MM.1S (cell line): ENCODE measurements at regions not wholly inside any gene's neighbourhood (a gene's known extent, or its start where the extent isn't known, plus 50 kb on each side); places are given as distances from the start of the nearest gene placed in this dataset.
"Not testable (repeated sequence)": the region's sequence is repeated elsewhere in the genome, so short reads cannot be mapped to it uniquely, and the experiment has no call there.

Source experiments
- DNase-seq: peaks from one replicate; pipeline ENCODE4 v3.0.0-alpha.2; 2015
- H2AFZ ChIP-seq: fragments of 300-600 bp; sonication (generic); 2 replicates; pipeline ENCODE4 v1.6.0; 2016; ENCODE audit warnings: antibody characterized with exemption, low read length
- H3F3A ChIP-seq: fragments of 300-600 bp; sonication (generic); 2 replicates; pipeline ENCODE4 v1.6.1; 2016; ENCODE audit warnings: mild to moderate bottlenecking, antibody characterized with exemption, low read length, moderate library complexity, mixed read lengths; ENCODE audit not compliant: insufficient read depth
- H3K27ac ChIP-seq: fragments of 300-600 bp; sonication (generic); 2 replicates; pipeline ENCODE4 v1.5.1; 2016; ENCODE audit warnings: mild to moderate bottlenecking, low read length
- H3K27me3 ChIP-seq: fragments of 300-600 bp; sonication (generic); replicated peaks from 2 replicates; pipeline ENCODE4 v1.6.0; 2016; ENCODE audit warnings: low read length; ENCODE audit not compliant: insufficient read depth
- H3K36me3 ChIP-seq: fragments of 300-600 bp; sonication (generic); replicated peaks from 2 replicates; pipeline ENCODE4 v1.6.1; 2016; ENCODE audit warnings: mild to moderate bottlenecking, low read length, mixed read lengths; ENCODE audit not compliant: insufficient read depth
- H3K4me1 ChIP-seq: fragments of 300-600 bp; sonication (generic); 2 replicates; pipeline ENCODE4 v1.6.1; 2016; ENCODE audit warnings: low read length, mixed read lengths
- H3K4me2 ChIP-seq: fragments of 300-600 bp; sonication (generic); 2 replicates; pipeline ENCODE4 v1.6.0; 2016; ENCODE audit warnings: low read depth, low read length
- H3K4me3 ChIP-seq: fragments of 300-600 bp; sonication (generic); 2 replicates; pipeline ENCODE4 v1.5.1; 2016; ENCODE audit warnings: low read length, mixed read lengths
- H3K79me2 ChIP-seq: fragments of 300-600 bp; sonication (generic); 2 replicates; pipeline ENCODE4 v1.6.1; 2016; ENCODE audit warnings: mixed run types, low read length, mixed read lengths
- H3K9ac ChIP-seq: fragments of 300-600 bp; sonication (generic); 2 replicates; pipeline ENCODE4 v1.6.1; 2016; ENCODE audit warnings: low read length, mixed read lengths
- H3K9me2 ChIP-seq: fragments of 300-600 bp; sonication (generic); replicated peaks from 2 replicates; pipeline ENCODE4 v1.6.1; 2016; ENCODE audit warnings: mild to moderate bottlenecking, low read length, mixed read lengths; ENCODE audit not compliant: insufficient read depth
- H3K9me3 ChIP-seq: fragments of 300-600 bp; sonication (generic); replicated peaks from 2 replicates; pipeline ENCODE4 v1.6.1; 2016; ENCODE audit warnings: mild to moderate bottlenecking, low read length, mixed read lengths; ENCODE audit not compliant: insufficient read depth
- H4K20me1 ChIP-seq: fragments of 300-600 bp; sonication (generic); 2 replicates; pipeline ENCODE4 v1.6.1; 2016; ENCODE audit warnings: mild to moderate bottlenecking, low read length, moderate library complexity, mixed read lengths; ENCODE audit not compliant: insufficient read depth
- EZH2 ChIP-seq: fragments of 300-600 bp; sonication (generic); optimal IDR thresholded peaks from 2 replicates; pipeline ENCODE3; 2017; ENCODE audit warnings: low read depth, mild to moderate bottlenecking, antibody characterized with exemption, low read length, mixed read lengths
- EZH2phosphoT487 ChIP-seq: fragments of 300-600 bp; sonication (generic); IDR thresholded peaks from 2 replicates; pipeline ENCODE4 v1.6.1; 2018; ENCODE audit warnings: antibody characterized with exemption, low read length
- TF ChIP-seq, protein P1 (sequence below): fragments of 300-600 bp; sonication (generic); IDR thresholded peaks from 2 replicates; pipeline ENCODE4 v1.5.1; 2016; ENCODE audit warnings: antibody characterized with exemption, low read length, mixed read lengths

DNA sequence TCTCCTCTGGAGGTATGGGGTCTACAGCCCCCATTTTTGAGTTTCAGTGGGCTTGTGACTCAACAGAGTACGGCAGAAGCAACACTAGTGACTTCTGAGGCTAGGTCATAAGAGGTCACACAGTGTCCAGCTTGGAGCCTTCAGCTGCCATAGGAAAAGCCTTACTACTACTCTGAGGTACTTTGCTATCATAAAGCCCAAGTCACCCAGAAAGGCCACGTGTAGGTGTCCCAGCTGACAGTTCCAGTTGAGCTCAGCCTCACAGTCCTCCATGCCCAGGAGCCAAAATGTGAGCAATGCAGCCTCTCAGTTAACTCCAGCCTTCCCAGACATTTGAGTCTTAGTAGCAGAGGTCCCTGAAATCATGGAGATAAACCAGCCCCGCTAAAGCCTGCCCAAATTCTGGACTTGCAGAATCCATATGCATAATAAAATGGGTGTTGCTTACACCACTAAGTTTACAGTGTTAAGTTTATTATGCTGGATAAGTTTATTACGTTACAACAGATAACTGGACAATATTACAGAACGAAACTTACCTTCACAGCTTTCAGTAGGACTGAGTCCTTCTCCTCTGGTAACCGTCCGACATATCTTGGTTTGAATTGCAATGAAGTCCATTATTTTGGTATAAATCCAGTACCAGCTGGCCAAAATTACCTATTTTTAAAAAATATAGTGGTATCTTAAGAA, 181.1 kb downstream of the AVL9 start:
- Histone ChIP-seq H3K27ac (no peak overlapping the region), H2AFZ (no peak overlapping the region)
- TF ChIP-seq EZH2phosphoT487: no peak
- TF ChIP-seq, protein P1, sequence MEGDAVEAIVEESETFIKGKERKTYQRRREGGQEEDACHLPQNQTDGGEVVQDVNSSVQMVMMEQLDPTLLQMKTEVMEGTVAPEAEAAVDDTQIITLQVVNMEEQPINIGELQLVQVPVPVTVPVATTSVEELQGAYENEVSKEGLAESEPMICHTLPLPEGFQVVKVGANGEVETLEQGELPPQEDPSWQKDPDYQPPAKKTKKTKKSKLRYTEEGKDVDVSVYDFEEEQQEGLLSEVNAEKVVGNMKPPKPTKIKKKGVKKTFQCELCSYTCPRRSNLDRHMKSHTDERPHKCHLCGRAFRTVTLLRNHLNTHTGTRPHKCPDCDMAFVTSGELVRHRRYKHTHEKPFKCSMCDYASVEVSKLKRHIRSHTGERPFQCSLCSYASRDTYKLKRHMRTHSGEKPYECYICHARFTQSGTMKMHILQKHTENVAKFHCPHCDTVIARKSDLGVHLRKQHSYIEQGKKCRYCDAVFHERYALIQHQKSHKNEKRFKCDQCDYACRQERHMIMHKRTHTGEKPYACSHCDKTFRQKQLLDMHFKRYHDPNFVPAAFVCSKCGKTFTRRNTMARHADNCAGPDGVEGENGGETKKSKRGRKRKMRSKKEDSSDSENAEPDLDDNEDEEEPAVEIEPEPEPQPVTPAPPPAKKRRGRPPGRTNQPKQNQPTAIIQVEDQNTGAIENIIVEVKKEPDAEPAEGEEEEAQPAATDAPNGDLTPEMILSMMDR: no peak
- no peak for TF ChIP-seq EZH2

DNA sequence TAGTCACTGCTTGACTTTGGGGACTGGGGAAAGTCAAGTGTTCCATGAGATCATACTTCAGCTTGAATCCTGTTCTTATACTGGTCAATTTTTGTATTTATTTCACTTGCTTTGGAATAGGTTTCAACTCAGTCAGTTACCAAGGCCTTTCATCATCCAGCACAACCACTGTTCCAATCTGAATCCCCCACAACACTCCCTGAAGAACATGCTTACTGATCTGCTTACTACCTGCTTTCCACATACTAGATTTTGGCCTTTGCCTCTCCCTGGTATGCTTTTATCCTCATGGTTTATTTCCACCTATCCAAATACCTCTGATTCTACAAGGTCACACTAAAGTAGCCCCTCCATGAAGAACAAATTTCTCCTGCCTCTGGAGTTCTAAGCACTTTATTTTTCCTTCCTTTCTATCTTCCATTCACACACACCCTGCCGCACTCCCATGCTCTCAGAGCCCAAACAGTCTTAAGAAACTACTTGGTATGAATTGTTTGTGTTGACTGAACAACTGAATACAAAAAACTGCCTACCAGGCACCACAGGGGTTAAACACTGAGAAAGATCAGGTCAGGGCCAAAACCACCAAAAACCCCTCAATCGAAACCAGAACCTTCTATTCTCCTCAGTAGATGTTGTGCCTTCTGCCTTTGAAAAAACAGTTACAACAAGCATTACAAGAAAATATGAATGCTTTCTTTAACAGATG, 178.1 kb downstream of the AVL9 start:
- no peaks in the 10 kb centered on the region for H4K20me1 ChIP-seq
- no peaks in the 10 kb centered on the region for H3F3A ChIP-seq
- H3K9me3 ChIP-seq: no peaks in the 10 kb centered on the region
- DNase-seq: no peak
- no peak overlapping the region for H2AFZ ChIP-seq
- no peak overlapping the region for H3K9ac ChIP-seq
- no peak overlapping the region for H3K4me3 ChIP-seq
- H3K4me2 ChIP-seq: no peak overlapping the region
- TF ChIP-seq EZH2 (no peak), EZH2phosphoT487 (no peak)
- TF ChIP-seq, protein P1: no peak
- H3K9me2 ChIP-seq: no peaks in the 10 kb centered on the region
- H3K27ac ChIP-seq: no peak overlapping the region
- no peaks in the 10 kb centered on the region for H3K27me3 ChIP-seq
- H3K79me2 ChIP-seq: no peaks in the 10 kb centered on the region
- no peaks in the 10 kb centered on the region for H3K36me3 ChIP-seq
- no peaks in the 10 kb centered on the region for H3K4me1 ChIP-seq

More for the DNA sequence above, 181.1 kb downstream of the AVL9 start:
- Histone ChIP-seq H3K4me2 (no peak overlapping the region), H3K9me3 (no peaks in the 10 kb centered on the region), H3K4me3 (no peak overlapping the region), H3K79me2 (no peaks in the 10 kb centered on the region), H3K36me3 (no peaks in the 10 kb centered on the region), H3F3A (no peaks in the 10 kb centered on the region), H3K9ac (no peak overlapping the region), H3K27me3 (no peaks in the 10 kb centered on the region), H4K20me1 (no peaks in the 10 kb centered on the region), H3K4me1 (no peaks in the 10 kb centered on the region), H3K9me2 (no peaks in the 10 kb centered on the region)
- DNase-seq: no peak

DNA sequence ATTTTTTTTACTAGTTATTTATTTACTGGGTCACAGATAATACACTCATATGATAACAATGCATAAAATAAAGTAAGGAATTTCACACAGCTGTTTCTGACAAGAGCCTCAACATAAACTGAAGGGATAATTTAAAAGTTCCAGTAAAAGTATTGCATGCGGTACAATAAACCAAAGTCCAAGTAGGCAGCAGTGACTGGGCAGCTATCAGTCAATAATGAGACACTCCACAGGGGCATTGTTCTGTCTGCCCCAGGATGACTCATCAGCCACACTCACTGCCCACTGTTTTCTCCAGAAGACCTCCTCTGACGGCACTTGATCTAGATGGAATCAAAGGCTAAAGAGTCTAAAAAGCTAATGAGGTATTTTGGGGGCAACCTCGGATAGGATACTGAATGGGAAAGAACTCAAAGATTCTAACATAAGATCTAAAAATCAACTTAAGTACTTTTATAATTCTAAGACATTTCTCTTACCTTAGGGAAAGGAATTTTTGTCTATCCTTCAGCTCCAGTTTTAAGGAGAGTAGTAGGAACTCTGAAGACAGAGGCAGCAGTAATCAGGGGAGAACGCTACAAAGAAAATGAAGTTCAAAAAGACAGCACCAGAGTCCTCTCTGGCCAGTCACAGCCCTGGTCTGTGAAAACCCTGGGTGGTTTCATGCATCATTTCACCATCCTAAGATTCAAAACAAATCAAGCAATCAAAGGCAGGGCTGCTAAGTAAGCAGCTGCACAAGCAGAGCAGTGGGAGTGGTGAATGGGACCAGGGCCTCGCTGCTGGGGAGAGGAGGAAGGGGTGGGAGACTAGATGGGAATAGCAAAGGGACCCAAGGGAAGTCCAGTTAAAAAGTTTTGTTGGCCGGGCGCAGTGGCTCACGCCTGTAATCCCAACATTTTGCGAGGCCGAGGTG, 175.1 kb downstream of the AVL9 start:
- Histone ChIP-seq H2AFZ (no peak overlapping the region), H3K27ac (no peak overlapping the region)

DNA sequence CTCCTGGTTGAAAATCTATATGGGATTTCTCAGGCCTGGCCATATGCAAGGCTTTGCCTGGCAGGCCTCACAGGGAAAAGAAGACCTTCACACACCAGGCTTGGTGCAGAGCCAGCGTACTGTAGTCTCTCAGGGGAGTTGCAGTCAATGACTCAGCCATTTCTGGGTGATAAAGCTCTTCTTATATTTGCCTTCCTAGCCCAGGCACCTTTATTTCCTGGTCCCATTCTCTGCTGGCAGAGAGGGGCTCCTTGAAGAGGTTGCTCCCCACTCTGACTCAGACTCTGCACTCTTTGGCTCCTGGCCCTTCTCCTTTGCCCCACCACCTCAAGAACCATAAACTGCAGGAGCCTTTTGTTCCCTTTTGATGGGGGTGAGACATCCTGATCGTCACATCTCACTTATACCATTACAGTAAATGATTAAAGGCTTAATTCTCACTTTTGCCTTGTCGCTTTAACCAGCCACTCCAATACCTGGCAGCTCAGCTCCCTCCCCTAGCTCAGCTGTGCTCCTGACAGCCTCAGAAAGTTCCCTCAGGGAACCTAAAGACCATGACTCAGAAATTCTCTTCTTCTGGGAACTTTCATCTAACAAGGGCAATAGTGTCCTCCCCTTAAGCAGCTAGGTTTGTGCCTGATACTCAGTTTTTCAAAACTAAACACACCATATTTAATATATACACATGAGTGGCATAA, 174.0 kb downstream of the AVL9 start:
- not testable (repeated sequence) for H2AFZ ChIP-seq, H3K4me2 ChIP-seq, H3K9ac ChIP-seq, H3F3A ChIP-seq, H3K9me2 ChIP-seq, H3K79me2 ChIP-seq, H4K20me1 ChIP-seq, DNase-seq, H3K4me3 ChIP-seq, H3K9me3 ChIP-seq, H3K4me1 ChIP-seq, H3K36me3 ChIP-seq, H3K27me3 ChIP-seq, H3K27ac ChIP-seq

More for the DNA sequence above, 175.1 kb downstream of the AVL9 start:
- no peaks in the 10 kb centered on the region for H3F3A ChIP-seq
- H3K79me2 ChIP-seq: no peaks in the 10 kb centered on the region
- H3K9ac ChIP-seq: no peak overlapping the region
- H3K9me2 ChIP-seq: no peaks in the 10 kb centered on the region
- DNase-seq: no peak
- no peaks in the 10 kb centered on the region for H4K20me1 ChIP-seq
- no peaks in the 10 kb centered on the region for H3K36me3 ChIP-seq
- TF ChIP-seq EZH2 (no peak), EZH2phosphoT487 (no peak)
- TF ChIP-seq, protein P1: no peak
- H3K4me3 ChIP-seq: no peak overlapping the region
- H3K4me2 ChIP-seq: no peak overlapping the region
- no peaks in the 10 kb centered on the region for H3K9me3 ChIP-seq
- H3K4me1 ChIP-seq: no peaks in the 10 kb centered on the region
- H3K27me3 ChIP-seq: no peaks in the 10 kb centered on the region
